GM12872 (cell line): ENCODE measurements at regions not wholly inside any gene's neighbourhood (a gene's known extent, or its start where the extent isn't known, plus 50 kb on each side); places are given as distances from the start of the nearest gene placed in this dataset.

Experiments used
- CTCF ChIP-seq: IDR thresholded peaks from 3 replicates; pipeline ENCODE4 v1.5.1; 2011; ENCODE audit warnings: low read depth, mild to moderate bottlenecking, low read length, moderate library complexity; ENCODE audit not compliant: insufficient read depth

GRCh38 chr14:65933400-65934069 lies 521.0 kb downstream of the FUT8 start:
- no peak for TF ChIP-seq CTCF

GRCh38 chr14:65934070-65934435 lies 521.5 kb downstream of the FUT8 start:
- no peak for TF ChIP-seq CTCF

- no peak for TF ChIP-seq CTCF
These were observed 523.9 kb downstream of the FUT8 start for GRCh38 chr14:65936342-65936975.

GRCh38 chr14:65937079-65937959 lies 524.8 kb downstream of the FUT8 start:
- TF ChIP-seq CTCF: no peak

- TF ChIP-seq CTCF: no peak
These were observed 525.4 kb downstream of the FUT8 start for GRCh38 chr14:65937960-65938316.

GRCh38 chr14:65938738-65939137 lies 526.2 kb downstream of the FUT8 start:
- no peak for TF ChIP-seq CTCF

- no peak for TF ChIP-seq CTCF
These were observed 526.7 kb downstream of the FUT8 start for GRCh38 chr14:65939184-65939583.
